ENCODE measurements at regions not wholly inside any gene's neighbourhood (a gene's known extent, or its start where the extent isn't known, plus 50 kb on each side); places are given as distances from the start of the nearest gene placed in this dataset.

DNA sequence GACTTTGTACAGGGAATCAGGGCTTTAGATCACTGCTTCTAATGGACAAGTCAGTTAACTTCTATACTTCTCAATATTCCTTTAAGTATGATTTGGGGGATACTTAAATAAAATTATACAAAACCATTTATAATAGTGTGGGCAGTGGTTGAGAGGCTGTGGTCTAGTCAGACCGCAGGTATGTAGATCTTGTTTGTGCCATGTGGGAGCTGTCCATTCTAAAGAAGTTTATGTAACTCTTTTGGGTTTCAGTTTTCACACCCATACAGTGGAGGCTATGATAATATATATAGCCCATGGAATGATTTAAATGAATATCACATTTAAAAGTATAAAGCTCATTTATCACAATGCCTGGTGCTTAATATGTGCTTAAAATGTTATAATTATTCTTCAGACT, 654.3 kb upstream of the KIF2B start:
- Histone ChIP-seq H3K9me3 (no peaks in the 10 kb centered on the region), H3K36me3 (no peaks in the 10 kb centered on the region), H3K27me3 (no peaks in the 10 kb centered on the region), H3K9ac (no peak overlapping the region), H3K4me3 (no peak overlapping the region), H4K20me1 (no peaks in the 10 kb centered on the region), H3K4me1 (no peaks in the 10 kb centered on the region), H3K27ac (no peak overlapping the region), H3K4me2 (no peak overlapping the region)
- TF ChIP-seq Cebpa-rat (IDR thresholded peaks at IDR 0.05), result no peak

DNA sequence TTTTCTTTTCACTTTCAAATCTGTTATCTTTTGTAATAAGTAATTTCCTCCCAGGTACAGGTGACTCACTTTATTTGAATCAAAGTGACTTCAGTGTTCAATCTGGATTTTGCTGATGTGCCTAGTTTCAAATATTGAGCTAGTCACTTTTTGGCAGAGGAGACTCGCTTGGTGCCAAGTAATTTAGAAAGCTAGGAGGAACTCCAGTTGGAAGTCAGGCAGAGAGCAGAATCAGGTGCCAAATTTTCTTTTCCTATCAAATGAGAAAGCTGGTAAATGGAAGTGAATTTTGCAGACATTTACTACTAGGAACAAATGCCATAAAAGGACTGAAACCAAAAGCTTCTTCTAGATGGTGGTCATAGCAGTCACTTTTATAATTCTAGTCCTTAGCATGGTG, 656.0 kb upstream of the KIF2B start:
- H3K9me3 ChIP-seq, result no peaks in the 10 kb centered on the region
- H3K36me3 ChIP-seq, result no peaks in the 10 kb centered on the region
- H3K27ac ChIP-seq, result no peak overlapping the region
- H3K4me2 ChIP-seq, result no peak overlapping the region
- H3K4me3 ChIP-seq, result no peak overlapping the region
- no peak overlapping the region for H3K9ac ChIP-seq
- no peaks in the 10 kb centered on the region for H3K27me3 ChIP-seq
- no peak for TF ChIP-seq Cebpa-rat (IDR thresholded peaks at IDR 0.05)
- H4K20me1 ChIP-seq, result no peaks in the 10 kb centered on the region
- H3K4me1 ChIP-seq, result no peaks in the 10 kb centered on the region

DNA sequence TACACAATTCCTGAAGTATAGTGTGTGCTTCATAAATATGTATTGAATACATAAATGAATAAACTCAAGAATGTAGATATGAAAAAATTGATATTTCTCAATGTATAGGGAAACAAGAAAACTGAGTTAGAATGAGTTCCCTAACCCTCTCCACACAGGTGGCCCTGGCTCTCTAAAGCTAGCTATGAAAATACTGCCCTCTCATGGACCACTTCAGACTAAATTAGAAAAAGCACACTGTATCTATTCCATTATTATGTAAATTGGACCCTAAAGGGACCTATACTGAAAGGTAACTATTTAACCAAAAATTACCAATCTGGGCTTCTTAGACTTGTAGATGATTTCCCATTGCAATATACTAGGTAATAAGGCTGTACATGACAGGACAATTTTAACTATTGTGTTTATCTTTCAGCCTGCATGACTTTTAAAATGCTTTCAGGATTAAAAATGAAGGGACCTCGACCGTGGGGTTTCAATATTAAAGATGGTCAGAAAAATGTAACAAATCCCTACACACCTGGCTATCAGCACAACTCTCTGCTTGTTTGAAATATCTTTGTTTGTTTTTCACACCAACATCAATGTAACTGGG, 672.5 kb upstream of the KIF2B start:
- H3K27ac ChIP-seq, result no peak overlapping the region
- H3K36me3 ChIP-seq, result no peaks in the 10 kb centered on the region
- no peaks in the 10 kb centered on the region for H3K27me3 ChIP-seq
- no peak overlapping the region for H3K4me3 ChIP-seq
- H3K9me3 ChIP-seq, result no peaks in the 10 kb centered on the region
- H3K4me1 ChIP-seq, result no peaks in the 10 kb centered on the region
- TF ChIP-seq Cebpa-rat (IDR thresholded peaks at IDR 0.05), result no peak
- H3K9ac ChIP-seq, result no peak overlapping the region
- H3K4me2 ChIP-seq, result no peak overlapping the region
- no peaks in the 10 kb centered on the region for H4K20me1 ChIP-seq

DNA sequence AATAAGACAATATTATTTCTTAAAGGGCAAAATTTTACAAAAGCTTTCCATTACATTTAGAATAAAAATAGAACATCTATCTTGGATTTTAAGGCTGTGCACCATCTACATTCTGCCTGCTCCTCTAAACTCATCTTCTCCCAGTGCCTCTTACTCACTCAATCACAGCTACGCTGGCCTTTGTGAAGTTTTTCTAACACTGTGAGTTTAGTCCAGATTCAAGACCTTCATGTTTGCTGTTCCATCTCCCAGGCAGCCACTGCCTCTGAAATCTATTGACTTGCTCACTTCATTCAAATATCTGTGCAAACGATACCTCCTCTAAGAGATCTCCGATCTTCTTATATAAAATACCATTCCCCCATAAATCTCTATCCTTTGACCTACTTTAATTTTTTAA, 673.4 kb upstream of the KIF2B start:
- H3K36me3 ChIP-seq, result no peaks in the 10 kb centered on the region
- H3K9me3 ChIP-seq, result no peaks in the 10 kb centered on the region
- H3K27me3 ChIP-seq, result no peaks in the 10 kb centered on the region
- no peaks in the 10 kb centered on the region for H3K4me1 ChIP-seq
- H4K20me1 ChIP-seq, result no peaks in the 10 kb centered on the region
- TF ChIP-seq Cebpa-rat (IDR thresholded peaks at IDR 0.05), result no peak
- no peak overlapping the region for H3K4me3 ChIP-seq
- no peak overlapping the region for H3K27ac ChIP-seq
- no peak overlapping the region for H3K4me2 ChIP-seq
- H3K9ac ChIP-seq, result no peak overlapping the region

DNA sequence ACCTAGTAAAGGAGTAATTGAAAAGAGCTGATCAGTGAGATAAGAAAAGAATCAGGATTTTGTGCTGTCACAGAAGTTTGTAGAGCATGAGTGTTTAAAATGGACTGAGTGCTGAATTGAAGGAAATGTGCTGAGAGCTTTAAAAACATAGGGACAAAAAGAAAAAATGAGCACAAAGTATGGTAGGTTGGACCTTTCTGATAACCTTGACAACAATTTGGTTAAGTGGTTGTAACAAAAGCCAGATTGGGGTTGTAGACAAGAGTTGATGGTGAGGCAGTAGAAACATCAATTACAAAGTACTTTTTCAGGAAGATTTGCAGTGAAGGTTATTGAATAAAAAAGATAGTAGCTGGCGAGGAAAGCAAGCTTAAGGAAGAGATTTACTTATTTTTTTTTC, 674.7 kb upstream of the KIF2B start:
- Histone ChIP-seq H3K9ac (no peak overlapping the region), H3K4me3 (no peak overlapping the region), H3K4me1 (no peaks in the 10 kb centered on the region), H3K27me3 (no peaks in the 10 kb centered on the region), H3K36me3 (no peaks in the 10 kb centered on the region), H4K20me1 (no peaks in the 10 kb centered on the region), H3K27ac (no peak overlapping the region), H3K9me3 (no peaks in the 10 kb centered on the region), H3K4me2 (no peak overlapping the region)
- no peak for TF ChIP-seq Cebpa-rat (IDR thresholded peaks at IDR 0.05)

- Histone ChIP-seq H3K36me3 (no peaks in the 10 kb centered on the region), H4K20me1 (no peaks in the 10 kb centered on the region), H3K4me2 (no peak overlapping the region), H3K4me1 (no peaks in the 10 kb centered on the region), H3K4me3 (no peak overlapping the region), H3K27me3 (no peaks in the 10 kb centered on the region), H3K27ac (no peak overlapping the region), H3K9me3 (no peaks in the 10 kb centered on the region), H3K9ac (no peak overlapping the region)
- no peak for TF ChIP-seq Cebpa-rat (IDR thresholded peaks at IDR 0.05)
Measured at GRCh38 chr17:53142890-53143289, 679.8 kb upstream of the KIF2B start.

GRCh38 chr17:53141731-53142130, 681.0 kb upstream of the KIF2B start:
- Histone ChIP-seq H3K4me2 (no peak overlapping the region), H3K4me1 (no peaks in the 10 kb centered on the region), H3K4me3 (no peak overlapping the region), H4K20me1 (no peaks in the 10 kb centered on the region), H3K9ac (no peak overlapping the region), H3K9me3 (no peaks in the 10 kb centered on the region), H3K27me3 (no peaks in the 10 kb centered on the region), H3K27ac (no peak overlapping the region), H3K36me3 (no peaks in the 10 kb centered on the region)
- no peak for TF ChIP-seq Cebpa-rat (IDR thresholded peaks at IDR 0.05)

- Histone ChIP-seq H4K20me1 (no peaks in the 10 kb centered on the region), H3K27me3 (no peaks in the 10 kb centered on the region), H3K9me3 (no peaks in the 10 kb centered on the region), H3K27ac (no peak overlapping the region), H3K36me3 (no peaks in the 10 kb centered on the region), H3K4me2 (no peak overlapping the region), H3K9ac (no peak overlapping the region), H3K4me3 (no peak overlapping the region), H3K4me1 (no peaks in the 10 kb centered on the region)
- TF ChIP-seq Cebpa-rat (IDR thresholded peaks at IDR 0.05), result no peak
Measured at GRCh38 chr17:53141280-53141679, 681.4 kb upstream of the KIF2B start.

GRCh38 chr17:53137869-53138268, 684.9 kb upstream of the KIF2B start:
- Histone ChIP-seq H3K9me3 (no peaks in the 10 kb centered on the region), H3K36me3 (no peaks in the 10 kb centered on the region), H4K20me1 (no peaks in the 10 kb centered on the region), H3K4me1 (no peaks in the 10 kb centered on the region), H3K27ac (no peak overlapping the region), H3K4me2 (no peak overlapping the region), H3K9ac (no peak overlapping the region), H3K27me3 (no peaks in the 10 kb centered on the region), H3K4me3 (no peak overlapping the region)
- TF ChIP-seq Cebpa-rat (IDR thresholded peaks at IDR 0.05), result no peak

DNA sequence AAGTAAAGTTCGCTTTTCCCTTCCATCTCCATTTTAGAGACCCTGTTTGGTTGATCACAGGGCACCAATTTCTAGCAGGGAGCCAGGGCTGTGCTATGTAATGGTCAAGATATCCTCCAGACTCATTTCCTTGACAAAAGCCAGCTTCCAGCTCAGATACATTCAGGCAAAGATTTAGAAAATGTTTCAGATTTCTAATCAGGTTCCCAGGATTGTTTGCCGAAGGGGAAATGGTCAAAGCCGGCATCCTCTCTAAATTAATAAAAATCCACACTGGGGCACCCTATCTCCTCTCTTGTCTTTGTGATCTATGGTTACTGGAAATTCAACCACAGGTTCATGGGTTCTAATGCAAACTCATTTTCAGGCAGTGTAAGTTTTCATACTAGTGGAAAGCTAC, 686.8 kb upstream of the KIF2B start:
- Histone ChIP-seq H3K4me2 (no peak overlapping the region), H3K27ac (no peak overlapping the region), H3K36me3 (no peaks in the 10 kb centered on the region), H4K20me1 (no peaks in the 10 kb centered on the region), H3K9me3 (no peaks in the 10 kb centered on the region), H3K27me3 (no peaks in the 10 kb centered on the region), H3K4me1 (no peaks in the 10 kb centered on the region), H3K9ac (no peak overlapping the region), H3K4me3 (no peak overlapping the region)
- no peak for TF ChIP-seq Cebpa-rat (IDR thresholded peaks at IDR 0.05)

DNA sequence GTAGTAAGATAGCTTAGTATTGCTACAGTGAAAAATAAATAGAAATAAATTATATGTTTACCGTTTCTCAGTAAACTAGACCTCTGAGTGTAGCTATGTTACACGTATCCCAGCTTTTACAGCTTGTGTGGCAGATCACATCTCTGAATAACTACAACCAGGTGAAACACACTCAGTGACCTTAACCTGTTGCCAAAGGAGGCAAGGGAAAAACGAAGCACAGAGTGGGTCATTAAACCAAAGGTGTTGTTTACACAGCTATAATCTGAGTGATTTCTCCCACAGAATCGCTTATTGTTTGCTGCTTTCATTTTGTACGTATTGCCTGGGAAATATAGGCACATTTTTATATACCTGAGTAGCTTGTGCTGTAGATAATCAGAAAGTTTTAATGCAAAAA, 688.2 kb upstream of the KIF2B start:
- Histone ChIP-seq H3K36me3 (no peaks in the 10 kb centered on the region), H3K27me3 (no peaks in the 10 kb centered on the region), H3K4me3 (no peak overlapping the region), H3K4me2 (no peak overlapping the region), H3K27ac (no peak overlapping the region), H3K4me1 (no peaks in the 10 kb centered on the region), H4K20me1 (no peaks in the 10 kb centered on the region), H3K9ac (no peak overlapping the region), H3K9me3 (no peaks in the 10 kb centered on the region)
- TF ChIP-seq Cebpa-rat (IDR thresholded peaks at IDR 0.05), result no peak

Data from BLaER1 (cell line).